Body of pancreas (tissue), 4 donors: ENCODE measurements at regions not wholly inside any gene's neighbourhood (a gene's known extent, or its start where the extent isn't known, plus 50 kb on each side); places are given as distances from the start of the nearest gene placed in this dataset.

ENCODE experiments used
- POLR2A ChIP-seq, 3 donors: fragments of 450-650 bp; IDR thresholded peaks; one replicate each; pipeline ENCODE4 v1.6.1; 2016; ENCODE audit warnings: antibody characterized with exemption in 3 of 3, mild to moderate bottlenecking in 2 of 3
- TF ChIP-seq, protein P1 (sequence below), 7 experiments: fragments of 450-650 bp in 4 of 7; fragments of 200-600 bp in 3 of 7; sonication (generic) in 3 of 7; IDR thresholded peaks; one replicate each; pipeline ENCODE4 v1.5.1; 2016 to 2019; ENCODE audit warnings: antibody characterized with exemption in 7 of 7

DNA sequence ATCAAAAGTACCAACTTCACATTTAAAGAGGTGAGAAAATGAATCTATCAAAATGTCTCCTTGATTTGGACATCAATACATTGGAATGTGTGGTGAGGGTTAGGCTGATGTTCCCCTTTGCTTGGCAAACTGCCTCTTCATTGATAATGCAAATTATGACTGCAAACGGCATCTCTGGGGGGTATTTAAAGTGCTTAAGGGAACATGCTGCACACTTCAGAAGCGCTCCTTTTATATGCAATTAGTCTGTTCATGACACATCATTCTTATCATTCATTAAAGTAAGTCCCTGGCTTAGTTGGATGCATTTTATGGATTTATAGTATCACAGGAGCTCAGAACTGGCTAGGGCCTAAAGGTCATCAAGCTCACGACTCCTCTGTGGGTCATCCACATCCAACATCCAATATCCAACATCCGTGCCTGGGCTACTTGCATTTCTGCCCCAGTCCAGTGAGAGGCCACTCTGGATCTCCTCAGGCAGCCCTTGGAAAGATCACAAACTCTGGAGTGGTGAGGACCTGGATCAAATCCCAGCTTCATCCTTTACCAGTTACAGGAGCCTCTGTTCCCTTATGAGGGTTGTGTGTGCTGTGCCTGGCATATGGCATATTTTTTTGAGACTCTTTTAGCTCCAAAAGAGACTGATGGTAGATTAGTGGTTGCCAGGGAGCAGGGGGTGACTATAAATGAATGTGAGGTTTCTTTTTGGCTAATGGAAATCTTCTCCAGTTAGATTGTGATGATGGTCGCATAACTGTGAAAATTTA is 136.8 kb upstream of the FOXB1 start:
- TF ChIP-seq, protein P1, sequence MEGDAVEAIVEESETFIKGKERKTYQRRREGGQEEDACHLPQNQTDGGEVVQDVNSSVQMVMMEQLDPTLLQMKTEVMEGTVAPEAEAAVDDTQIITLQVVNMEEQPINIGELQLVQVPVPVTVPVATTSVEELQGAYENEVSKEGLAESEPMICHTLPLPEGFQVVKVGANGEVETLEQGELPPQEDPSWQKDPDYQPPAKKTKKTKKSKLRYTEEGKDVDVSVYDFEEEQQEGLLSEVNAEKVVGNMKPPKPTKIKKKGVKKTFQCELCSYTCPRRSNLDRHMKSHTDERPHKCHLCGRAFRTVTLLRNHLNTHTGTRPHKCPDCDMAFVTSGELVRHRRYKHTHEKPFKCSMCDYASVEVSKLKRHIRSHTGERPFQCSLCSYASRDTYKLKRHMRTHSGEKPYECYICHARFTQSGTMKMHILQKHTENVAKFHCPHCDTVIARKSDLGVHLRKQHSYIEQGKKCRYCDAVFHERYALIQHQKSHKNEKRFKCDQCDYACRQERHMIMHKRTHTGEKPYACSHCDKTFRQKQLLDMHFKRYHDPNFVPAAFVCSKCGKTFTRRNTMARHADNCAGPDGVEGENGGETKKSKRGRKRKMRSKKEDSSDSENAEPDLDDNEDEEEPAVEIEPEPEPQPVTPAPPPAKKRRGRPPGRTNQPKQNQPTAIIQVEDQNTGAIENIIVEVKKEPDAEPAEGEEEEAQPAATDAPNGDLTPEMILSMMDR (IDR thresholded peaks at IDR 0.05) = no peak
- no peak for TF ChIP-seq POLR2A (IDR thresholded peaks at IDR 0.05)
